SJCRH30 (cell line): ENCODE measurements at regions not wholly inside any gene's neighbourhood (a gene's known extent, or its start where the extent isn't known, plus 50 kb on each side); places are given as distances from the start of the nearest gene placed in this dataset.

Source experiments
- DNase-seq, 2 experiments: peaks; one replicate each; pipeline ENCODE4 v3.0.0-alpha.2; 2015 to 2020
- H3K27ac ChIP-seq: fragments of 250-450 bp; sonication (Bioruptor Pico); 2 replicates; pipeline ENCODE4 v1.5.1; 2020; ENCODE audit warnings: mild to moderate bottlenecking, moderate library complexity
- H3K27me3 ChIP-seq: fragments of 250-450 bp; sonication (Bioruptor Pico); 2 replicates; pipeline ENCODE4 v1.5.1; 2020; ENCODE audit warnings: mild to moderate bottlenecking, moderate library complexity
- H3K36me3 ChIP-seq: fragments of 250-450 bp; sonication (Bioruptor Pico); 2 replicates; pipeline ENCODE4 v1.5.1; 2020; ENCODE audit warnings: mild to moderate bottlenecking, moderate library complexity
- H3K4me1 ChIP-seq: fragments of 250-450 bp; sonication (Bioruptor Pico); 2 replicates; pipeline ENCODE4 v1.5.1; 2020; ENCODE audit warnings: mild to moderate bottlenecking, moderate library complexity
- H3K4me3 ChIP-seq: fragments of 250-450 bp; sonication (Bioruptor Pico); 2 replicates; pipeline ENCODE4 v1.5.1; 2020; ENCODE audit warnings: mild to moderate bottlenecking, moderate library complexity
- H3K9me3 ChIP-seq: fragments of 250-450 bp; sonication (Bioruptor Pico); replicated peaks from 2 replicates; pipeline ENCODE4 v1.5.1; 2020; ENCODE audit warnings: mild to moderate bottlenecking, moderate library complexity

DNA sequence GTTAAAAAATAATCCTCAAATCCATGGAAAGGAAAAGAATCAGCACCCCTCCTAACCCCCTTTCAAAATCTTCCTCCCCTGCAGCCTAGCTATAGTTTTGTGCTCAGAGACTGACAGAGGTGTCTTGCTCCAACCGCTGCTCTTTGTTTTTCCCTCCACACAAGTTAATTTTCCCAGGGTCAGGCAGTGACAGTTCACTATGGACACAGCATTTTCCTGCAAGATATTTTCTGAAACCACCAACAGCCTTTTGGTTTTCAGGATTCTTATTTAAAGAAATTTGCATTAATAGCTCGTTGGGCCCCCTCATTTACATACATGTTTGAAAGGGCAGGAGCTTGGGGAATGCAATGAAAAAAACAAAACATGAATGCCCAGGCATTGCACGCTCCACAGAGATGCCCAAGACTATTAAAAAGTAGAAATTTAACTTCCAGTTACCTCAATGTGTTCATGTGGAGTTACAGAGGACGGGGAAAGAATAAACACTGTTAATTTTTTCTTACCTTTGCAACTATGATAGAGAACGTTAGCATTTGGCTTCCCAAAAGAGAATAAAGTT lies 71.4 kb upstream of the CXCR4 start:
- peaks cover 10% of the 10 kb centered on the region for H3K9me3 ChIP-seq
- H3K4me3 ChIP-seq: no peak overlapping the region
- H3K36me3 ChIP-seq: no peaks in the 10 kb centered on the region
- peaks cover 10% of the 10 kb centered on the region for H3K4me1 ChIP-seq
- no peak overlapping the region for H3K27ac ChIP-seq
- DNase-seq: no peak
- no peaks in the 10 kb centered on the region for H3K27me3 ChIP-seq

DNA sequence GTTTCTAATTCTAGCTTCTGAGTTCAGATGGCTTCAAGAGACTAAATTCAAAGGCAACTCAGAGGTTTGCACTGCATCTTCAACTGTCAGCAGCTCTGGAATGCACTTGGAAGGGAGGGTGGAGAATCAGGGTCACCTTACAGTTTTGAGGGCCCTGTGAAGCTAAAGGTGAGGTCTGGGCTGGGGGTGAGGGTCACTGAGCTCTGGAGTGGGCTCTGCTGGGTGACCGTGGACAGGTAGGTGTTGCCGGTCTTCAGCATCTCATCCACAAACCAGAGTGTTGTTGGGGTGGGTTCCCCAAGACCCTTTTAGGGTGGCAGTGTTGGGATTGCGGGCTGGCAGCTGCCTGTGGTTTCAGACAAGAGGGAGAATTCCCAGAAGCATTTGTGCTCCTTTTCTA lies 70.1 kb upstream of the CXCR4 start:
- Histone ChIP-seq H3K27me3 (no peaks in the 10 kb centered on the region), H3K9me3 (peaks cover 8% of the 10 kb centered on the region), H3K36me3 (no peaks in the 10 kb centered on the region), H3K4me1 (peaks cover 10% of the 10 kb centered on the region), H3K27ac (no peak overlapping the region), H3K4me3 (no peak overlapping the region)
- DNase-seq: no peak

DNA sequence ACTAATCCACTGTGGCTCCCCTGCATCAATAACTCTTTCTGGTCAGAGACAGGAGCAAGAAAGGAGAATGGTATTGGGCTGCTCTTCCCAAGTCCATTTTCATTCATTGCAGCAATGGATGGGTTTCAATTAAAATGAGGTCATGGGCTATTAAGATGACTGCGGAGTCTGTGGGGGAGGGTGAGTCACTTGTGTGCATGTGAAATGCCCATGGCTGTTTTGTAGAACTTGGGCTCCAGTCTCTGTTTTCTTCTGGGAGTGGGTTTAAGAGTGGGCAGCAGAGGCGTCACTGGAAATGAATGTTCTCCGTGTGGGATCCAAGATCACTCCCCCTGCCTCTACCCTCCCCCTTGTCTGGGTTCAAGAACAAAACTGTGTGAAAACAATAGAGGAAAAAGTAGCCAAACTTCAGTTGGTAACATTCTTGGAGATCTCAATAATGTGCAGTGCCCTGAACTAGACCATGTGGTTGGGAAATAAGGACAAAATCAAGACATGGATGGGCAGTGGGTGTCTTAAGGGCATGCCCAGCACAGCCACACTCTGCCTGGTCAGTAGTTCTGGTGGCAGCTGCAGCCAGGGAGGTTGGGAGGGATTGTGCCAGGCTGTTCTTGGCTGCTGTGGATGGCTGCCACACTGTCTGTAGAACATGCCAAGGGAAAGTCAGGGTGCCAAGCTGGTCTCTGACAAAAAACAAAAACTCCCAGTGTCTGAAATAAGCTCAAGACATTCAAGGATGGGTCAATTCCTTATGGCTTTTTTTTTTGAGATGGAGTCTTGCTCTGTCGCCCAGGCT lies 68.2 kb upstream of the CXCR4 start:
- Histone ChIP-seq H3K36me3 (no peaks in the 10 kb centered on the region), H3K27me3 (no peaks in the 10 kb centered on the region), H3K4me1 (peaks cover 10% of the 10 kb centered on the region), H3K27ac (no peak overlapping the region), H3K4me3 (no peak overlapping the region), H3K9me3 (peaks cover under 1% of the 10 kb centered on the region; the same call in 1 of the 2 replicates)
- no peak for DNase-seq

DNA sequence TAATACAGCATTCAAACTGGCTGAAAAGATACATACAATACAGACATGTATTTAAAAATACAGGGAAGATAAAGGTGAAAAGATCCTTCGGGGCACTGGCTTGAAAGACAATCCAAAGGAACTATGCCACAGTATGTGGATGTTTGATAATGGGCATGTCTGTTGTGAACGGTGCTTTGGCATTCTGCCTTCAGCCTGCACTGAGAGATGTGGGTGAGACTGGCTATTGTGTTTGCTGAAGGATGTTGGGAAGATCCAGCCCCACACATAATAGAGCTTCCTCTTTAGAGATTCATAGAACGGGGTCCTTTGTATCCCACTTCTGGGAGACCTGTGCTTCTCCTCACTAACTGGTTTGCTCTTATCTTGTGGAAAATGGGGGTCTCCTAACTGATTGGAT lies 65.1 kb upstream of the CXCR4 start:
- no peaks in the 10 kb centered on the region for H3K27me3 ChIP-seq
- no peak overlapping the region for H3K4me3 ChIP-seq
- H3K27ac ChIP-seq: no peak overlapping the region
- no peak for DNase-seq
- H3K4me1 ChIP-seq: peaks cover 9% of the 10 kb centered on the region
- no peaks in the 10 kb centered on the region for H3K9me3 ChIP-seq
- H3K36me3 ChIP-seq: no peaks in the 10 kb centered on the region

DNA sequence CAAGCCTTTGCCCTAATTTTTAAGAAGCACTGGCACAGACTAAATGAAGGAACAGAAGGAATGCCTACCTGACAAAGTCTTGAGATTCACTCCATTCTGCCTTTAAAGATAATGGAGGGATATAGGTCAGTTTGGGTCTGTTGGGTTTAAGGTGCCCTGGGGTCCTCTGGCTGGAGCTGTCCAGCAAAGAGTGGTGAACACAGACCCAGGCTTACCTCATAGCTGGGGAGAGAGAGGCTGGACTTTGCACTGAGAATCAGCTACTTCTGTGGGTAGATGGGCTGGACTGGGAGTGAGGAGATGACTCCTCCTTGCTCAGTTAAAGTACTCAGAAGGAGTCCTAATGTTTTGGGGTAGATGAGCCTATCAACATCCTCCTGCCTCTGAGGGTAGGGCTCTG lies 64.4 kb upstream of the CXCR4 start:
- Histone ChIP-seq H3K27ac (no peak overlapping the region), H3K4me3 (no peak overlapping the region), H3K27me3 (no peaks in the 10 kb centered on the region), H3K9me3 (no peaks in the 10 kb centered on the region), H3K36me3 (no peaks in the 10 kb centered on the region), H3K4me1 (peaks cover 9% of the 10 kb centered on the region)
- DNase-seq: no peak

DNA sequence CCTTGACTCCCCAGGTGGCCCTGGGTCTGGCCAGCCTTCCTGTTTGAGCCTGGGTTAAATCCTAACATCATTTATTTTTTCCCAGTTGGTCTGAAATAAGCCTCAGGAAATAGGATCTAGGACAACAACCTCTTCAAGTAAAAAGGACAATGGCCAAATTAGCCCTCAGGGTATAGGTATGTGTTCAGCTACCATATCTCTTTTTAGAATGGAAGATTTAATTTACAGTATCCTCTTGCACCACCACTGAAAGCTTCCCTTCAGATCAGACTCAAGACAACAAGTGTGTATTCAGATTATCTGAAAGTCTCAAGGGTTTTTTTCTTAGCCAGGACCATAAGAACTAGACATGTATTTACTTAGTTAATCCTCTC lies 61.6 kb upstream of the CXCR4 start:
- Histone ChIP-seq H3K4me1 (peaks cover 9% of the 10 kb centered on the region), H3K27ac (no peak overlapping the region), H3K4me3 (no peak overlapping the region), H3K9me3 (no peaks in the 10 kb centered on the region), H3K36me3 (no peaks in the 10 kb centered on the region), H3K27me3 (no peaks in the 10 kb centered on the region)
- DNase-seq: peak in 1 of 2 experiments; percentile 55

DNA sequence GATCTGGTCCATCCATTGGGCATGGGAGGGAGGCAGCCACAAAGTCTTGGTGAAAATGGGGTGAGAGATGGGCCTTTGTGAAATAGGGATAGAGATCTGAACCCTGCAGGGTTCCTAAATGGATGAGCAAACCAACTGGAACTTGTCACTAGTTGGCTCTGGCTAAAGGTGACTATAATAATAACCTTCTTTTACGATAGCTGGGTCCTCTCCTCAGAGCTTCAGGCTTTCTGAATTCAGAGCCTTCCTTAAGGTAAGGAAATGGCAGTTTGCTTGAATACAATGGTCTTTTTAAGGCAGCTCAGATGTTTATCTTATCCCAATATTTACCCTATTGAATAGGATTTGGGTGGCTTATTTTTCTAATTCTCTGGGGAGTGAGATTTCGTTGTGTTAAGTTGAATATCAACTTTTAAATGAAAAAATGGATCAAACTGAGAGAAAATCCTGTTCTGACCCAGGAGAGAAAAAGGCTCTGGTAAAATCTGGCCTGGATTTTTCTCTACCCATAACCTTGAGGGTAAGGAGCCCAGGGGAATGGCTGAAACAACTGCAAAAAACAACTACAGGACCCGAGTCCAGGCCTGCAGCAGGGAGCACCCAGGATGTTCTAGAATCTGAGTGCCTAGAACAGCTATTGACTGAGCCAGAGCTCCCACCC lies 61.1 kb upstream of the CXCR4 start:
- H3K4me3 ChIP-seq: no peak overlapping the region
- DNase-seq: peak in 1 of 2 experiments; percentile 11
- H3K9me3 ChIP-seq: no peaks in the 10 kb centered on the region
- H3K27me3 ChIP-seq: no peaks in the 10 kb centered on the region
- no peak overlapping the region for H3K27ac ChIP-seq
- H3K36me3 ChIP-seq: no peaks in the 10 kb centered on the region
- H3K4me1 ChIP-seq: peaks cover 9% of the 10 kb centered on the region

DNA sequence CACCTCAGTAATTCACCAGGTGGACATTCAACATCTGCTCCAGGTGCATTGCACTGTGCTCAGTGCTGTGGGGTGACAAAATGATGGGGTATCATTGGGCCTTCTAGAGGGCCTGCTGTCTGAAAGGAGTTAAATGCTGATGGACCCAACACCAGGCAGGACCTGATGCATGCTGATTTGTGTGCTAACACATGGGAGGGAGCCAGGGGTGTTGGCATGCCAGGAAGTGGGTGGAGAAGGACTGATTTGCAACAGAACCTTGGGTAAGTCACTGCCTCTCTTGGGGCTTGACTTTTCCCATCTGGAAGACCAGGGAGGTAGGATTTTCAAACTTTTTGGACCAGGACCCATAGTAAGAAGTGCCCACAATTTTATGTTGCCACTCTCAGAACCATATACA lies 57.9 kb upstream of the CXCR4 start:
- H3K9me3 ChIP-seq: no peaks in the 10 kb centered on the region
- H3K4me3 ChIP-seq: no peak overlapping the region
- no peak for DNase-seq
- H3K36me3 ChIP-seq: no peaks in the 10 kb centered on the region
- H3K4me1 ChIP-seq: peaks cover 9% of the 10 kb centered on the region
- H3K27me3 ChIP-seq: no peaks in the 10 kb centered on the region
- no peak overlapping the region for H3K27ac ChIP-seq

DNA sequence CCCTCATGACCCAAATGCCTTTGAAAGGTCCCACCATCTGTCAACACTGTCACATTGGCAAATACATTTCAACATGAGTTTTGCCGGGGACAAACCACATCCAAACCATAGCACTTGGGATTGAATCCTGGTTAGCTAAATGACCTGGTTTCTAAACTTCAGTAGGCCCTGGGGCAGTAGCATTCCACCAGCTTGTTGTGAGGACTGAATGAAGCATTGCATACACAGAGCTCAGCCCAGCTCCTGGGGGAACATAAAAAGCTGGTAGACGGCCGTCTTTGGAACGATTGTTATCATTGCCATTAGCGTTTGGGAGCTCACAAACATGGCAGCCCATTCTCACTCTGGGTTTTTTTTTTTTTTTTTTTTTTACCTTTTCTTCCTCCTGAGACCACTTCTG lies 57.5 kb upstream of the CXCR4 start:
- Histone ChIP-seq H3K4me3 (no peak overlapping the region), H3K9me3 (no peaks in the 10 kb centered on the region), H3K36me3 (no peaks in the 10 kb centered on the region), H3K27ac (no peak overlapping the region), H3K27me3 (no peaks in the 10 kb centered on the region), H3K4me1 (peaks cover 9% of the 10 kb centered on the region)
- DNase-seq: no peak

DNA sequence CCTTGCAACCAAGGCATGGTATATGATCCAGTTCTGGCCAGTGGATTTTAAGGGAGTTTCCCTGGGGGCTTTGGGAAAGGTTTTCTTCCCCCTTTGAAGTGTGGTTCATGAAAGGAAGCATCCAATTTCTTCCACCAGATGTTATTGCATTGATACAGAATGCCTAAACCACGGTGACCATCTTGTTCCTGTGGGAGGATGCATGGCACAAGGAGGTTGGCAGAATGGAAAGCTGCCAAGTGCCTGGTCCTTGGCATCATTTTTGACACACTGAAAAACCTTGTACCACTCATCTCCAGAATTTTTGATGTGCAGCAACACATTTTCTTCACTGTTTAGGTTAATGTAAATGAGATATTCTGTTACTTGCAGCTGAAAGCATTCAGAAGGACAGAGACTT lies 55.2 kb upstream of the CXCR4 start:
- Histone ChIP-seq H3K4me3 (no peak overlapping the region), H3K27ac (no peak overlapping the region), H3K27me3 (no peaks in the 10 kb centered on the region), H3K36me3 (no peaks in the 10 kb centered on the region), H3K9me3 (no peaks in the 10 kb centered on the region), H3K4me1 (no peaks in the 10 kb centered on the region)
- no peak for DNase-seq

DNA sequence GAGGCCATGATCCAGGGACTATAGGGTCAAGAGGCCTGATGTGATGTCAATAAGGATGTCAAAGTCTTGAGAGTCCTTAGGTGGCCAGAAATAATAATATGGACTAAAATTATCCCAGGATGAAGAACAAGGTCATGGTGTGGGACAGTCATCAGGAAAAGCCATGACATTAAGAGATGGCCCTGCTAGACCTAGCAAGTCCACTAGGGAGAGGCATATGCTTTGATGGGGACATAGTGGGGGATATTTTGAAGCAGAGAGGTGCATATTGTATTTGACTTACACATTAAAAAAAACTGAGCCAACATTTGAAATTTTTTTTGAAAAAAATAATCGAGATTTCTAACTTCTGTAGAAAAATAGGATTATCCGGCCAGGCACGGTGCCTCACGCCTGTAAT lies 53.3 kb upstream of the CXCR4 start:
- no peaks in the 10 kb centered on the region for H3K9me3 ChIP-seq
- H3K27me3 ChIP-seq: no peaks in the 10 kb centered on the region
- no peak overlapping the region for H3K4me3 ChIP-seq
- H3K36me3 ChIP-seq: no peaks in the 10 kb centered on the region
- H3K4me1 ChIP-seq: no peaks in the 10 kb centered on the region
- no peak overlapping the region for H3K27ac ChIP-seq
- DNase-seq: no peak

DNA sequence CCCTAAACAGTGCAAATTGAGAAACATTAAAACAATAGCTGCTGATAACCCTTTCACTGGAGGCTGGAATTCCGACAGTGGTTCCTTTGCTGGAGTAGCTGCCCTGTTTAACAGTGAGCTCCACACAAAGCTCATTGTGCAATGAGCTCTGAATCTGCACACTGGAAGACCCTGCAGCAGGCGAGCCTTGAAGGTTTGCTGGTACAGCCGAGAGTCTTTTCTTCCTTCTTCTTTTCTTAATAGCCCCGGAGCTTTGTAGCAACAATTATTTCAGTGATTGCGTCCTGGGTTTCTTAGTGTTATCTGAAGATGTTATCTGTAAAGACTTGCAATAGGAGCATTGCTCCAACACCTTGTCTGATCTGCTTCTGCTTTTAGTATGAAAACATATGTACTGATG lies 50.8 kb upstream of the CXCR4 start:
- H3K4me3 ChIP-seq: no peak overlapping the region
- no peaks in the 10 kb centered on the region for H3K4me1 ChIP-seq
- H3K36me3 ChIP-seq: no peaks in the 10 kb centered on the region
- H3K27me3 ChIP-seq: no peaks in the 10 kb centered on the region
- H3K27ac ChIP-seq: no peak overlapping the region
- DNase-seq: no peak
- H3K9me3 ChIP-seq: no peaks in the 10 kb centered on the region

DNA sequence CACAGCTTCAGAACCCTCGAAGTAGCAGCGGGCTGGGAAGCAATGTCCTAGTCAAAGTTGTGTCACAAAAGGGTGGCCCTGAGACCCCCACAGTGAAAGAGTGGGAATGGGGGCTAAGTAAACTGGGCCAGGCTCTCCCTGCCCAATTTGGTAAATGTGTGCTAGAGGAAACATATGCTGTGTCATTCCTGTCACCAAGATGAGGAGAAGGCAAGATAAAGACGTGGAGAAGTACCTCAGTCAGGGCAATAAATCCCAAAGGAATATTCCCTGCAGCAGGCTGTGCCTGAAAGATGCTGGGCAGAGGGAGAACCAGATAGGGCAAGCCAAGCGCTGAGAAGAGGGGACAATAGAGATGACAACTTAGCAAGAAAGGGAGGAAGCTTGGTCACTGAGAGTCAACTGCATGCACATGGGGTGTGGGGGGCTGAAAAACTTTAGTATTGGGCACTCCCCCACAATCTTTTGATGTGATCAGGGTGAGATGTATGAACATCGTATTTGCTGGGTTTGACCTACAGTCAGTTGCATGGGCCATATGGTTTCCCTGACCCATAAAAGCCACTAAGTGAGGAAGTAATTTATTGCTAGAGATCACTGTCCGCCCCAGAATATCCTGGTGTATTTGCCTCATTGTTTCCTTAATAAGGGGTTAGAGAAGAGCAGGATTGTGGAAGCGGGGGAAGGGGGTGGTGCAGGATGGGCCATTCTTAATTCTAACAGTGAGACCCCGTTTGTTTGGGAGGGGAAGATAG lies 49.9 kb upstream of the CXCR4 start:
- no peaks in the 10 kb centered on the region for H3K36me3 ChIP-seq
- no peak for DNase-seq
- no peak overlapping the region for H3K27ac ChIP-seq
- no peaks in the 10 kb centered on the region for H3K4me1 ChIP-seq
- H3K27me3 ChIP-seq: no peaks in the 10 kb centered on the region
- no peak overlapping the region for H3K4me3 ChIP-seq
- no peaks in the 10 kb centered on the region for H3K9me3 ChIP-seq
